ENCODE measurements at regions not wholly inside any gene's neighbourhood (a gene's known extent, or its start where the extent isn't known, plus 50 kb on each side); places are given as distances from the start of the nearest gene placed in this dataset.

DNA sequence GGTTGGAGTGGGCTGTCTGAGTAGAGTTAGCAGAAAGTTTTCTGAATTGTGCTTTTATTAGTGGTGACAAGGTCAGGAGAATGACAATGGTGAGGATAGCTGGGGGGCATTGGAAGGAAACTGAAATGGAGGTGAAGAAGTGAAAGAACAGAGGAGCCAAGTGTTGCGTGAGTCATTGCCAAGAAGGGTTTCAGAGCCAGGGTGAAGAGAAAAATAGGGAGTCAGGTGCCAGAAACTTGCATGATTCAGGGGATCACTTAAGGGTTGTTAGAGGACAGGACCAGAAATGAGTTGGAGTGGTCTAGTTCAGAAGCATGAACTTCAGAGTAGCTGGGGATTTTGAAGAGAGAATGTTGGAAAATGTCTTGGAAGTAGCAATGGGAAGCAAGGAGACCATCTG is 86.0 kb upstream of the GALNT15 start:
- no peak overlapping the region for H3K4me3 ChIP-seq (ENCODE audit: low read depth, low read length)
- TF ChIP-seq, protein P1, sequence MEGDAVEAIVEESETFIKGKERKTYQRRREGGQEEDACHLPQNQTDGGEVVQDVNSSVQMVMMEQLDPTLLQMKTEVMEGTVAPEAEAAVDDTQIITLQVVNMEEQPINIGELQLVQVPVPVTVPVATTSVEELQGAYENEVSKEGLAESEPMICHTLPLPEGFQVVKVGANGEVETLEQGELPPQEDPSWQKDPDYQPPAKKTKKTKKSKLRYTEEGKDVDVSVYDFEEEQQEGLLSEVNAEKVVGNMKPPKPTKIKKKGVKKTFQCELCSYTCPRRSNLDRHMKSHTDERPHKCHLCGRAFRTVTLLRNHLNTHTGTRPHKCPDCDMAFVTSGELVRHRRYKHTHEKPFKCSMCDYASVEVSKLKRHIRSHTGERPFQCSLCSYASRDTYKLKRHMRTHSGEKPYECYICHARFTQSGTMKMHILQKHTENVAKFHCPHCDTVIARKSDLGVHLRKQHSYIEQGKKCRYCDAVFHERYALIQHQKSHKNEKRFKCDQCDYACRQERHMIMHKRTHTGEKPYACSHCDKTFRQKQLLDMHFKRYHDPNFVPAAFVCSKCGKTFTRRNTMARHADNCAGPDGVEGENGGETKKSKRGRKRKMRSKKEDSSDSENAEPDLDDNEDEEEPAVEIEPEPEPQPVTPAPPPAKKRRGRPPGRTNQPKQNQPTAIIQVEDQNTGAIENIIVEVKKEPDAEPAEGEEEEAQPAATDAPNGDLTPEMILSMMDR (IDR thresholded peaks at IDR 0.05; ENCODE audit: insufficient read depth, low read length, severe bottlenecking) = no peak
- FAIRE-seq = no peak
- peaks cover 3% of the 10 kb centered on the region for H3K27me3 ChIP-seq (ENCODE audit: control insufficient read depth, insufficient read depth, low read length)
- no peaks in the 10 kb centered on the region for H3K36me3 ChIP-seq (ENCODE audit: control insufficient read depth, insufficient read depth, low read length)
- DNase-seq (ENCODE audit: low read depth) = no peak

DNA sequence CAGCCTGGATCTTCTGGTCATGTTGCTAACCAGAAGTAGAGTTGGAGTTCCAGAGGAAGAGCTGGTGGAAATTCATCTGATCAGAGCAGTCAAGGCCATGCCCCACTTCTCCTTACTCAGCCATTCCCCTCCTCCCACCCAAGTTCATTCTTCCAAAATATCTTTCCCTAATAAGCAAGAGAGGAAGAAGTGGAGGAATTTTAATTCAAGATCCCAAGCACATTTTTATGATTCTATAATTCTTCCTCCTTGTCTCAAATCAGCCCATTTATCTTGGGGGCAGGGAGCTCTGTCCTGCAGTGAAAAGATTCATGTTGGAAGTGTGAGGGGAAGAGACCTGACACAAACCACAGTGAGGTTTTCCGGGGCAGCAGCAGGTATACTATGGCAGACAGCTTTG is 85.0 kb upstream of the GALNT15 start:
- TF ChIP-seq, protein P1 (IDR thresholded peaks at IDR 0.05; ENCODE audit: insufficient read depth, low read length, severe bottlenecking) = no peak
- FAIRE-seq (no peak), DNase-seq (ENCODE audit: low read depth) (no peak)
- H3K27me3 ChIP-seq (ENCODE audit: control insufficient read depth, insufficient read depth, low read length) = peaks cover 3% of the 10 kb centered on the region
- H3K36me3 ChIP-seq (ENCODE audit: control insufficient read depth, insufficient read depth, low read length) = no peaks in the 10 kb centered on the region
- no peak overlapping the region for H3K4me3 ChIP-seq (ENCODE audit: low read depth, low read length)

DNA sequence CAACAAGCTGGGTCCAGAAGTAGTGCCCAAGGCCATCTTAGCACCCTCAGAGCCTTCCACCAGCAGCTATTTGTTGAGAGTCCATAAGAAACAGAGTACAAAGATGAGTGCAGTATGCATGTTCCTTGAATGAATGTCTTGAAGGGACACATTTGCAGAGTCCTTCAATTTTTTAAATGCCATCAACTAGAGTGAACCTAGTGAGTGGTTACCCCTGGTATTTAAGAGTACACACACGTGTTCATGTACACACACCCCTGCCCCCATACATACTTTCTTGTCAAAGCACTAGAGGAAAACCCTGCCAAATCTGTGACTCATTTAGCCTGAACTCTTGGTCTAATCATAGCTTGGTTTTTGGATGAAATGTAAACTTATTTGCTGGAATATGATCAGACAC is 84.5 kb upstream of the GALNT15 start:
- no peaks in the 10 kb centered on the region for H3K36me3 ChIP-seq (ENCODE audit: control insufficient read depth, insufficient read depth, low read length)
- TF ChIP-seq, protein P1 (IDR thresholded peaks at IDR 0.05; ENCODE audit: insufficient read depth, low read length, severe bottlenecking) = no peak
- peaks cover 3% of the 10 kb centered on the region for H3K27me3 ChIP-seq (ENCODE audit: control insufficient read depth, insufficient read depth, low read length)
- DNase-seq (ENCODE audit: low read depth) (peak; percentile 92), FAIRE-seq (no peak)
- H3K4me3 ChIP-seq (ENCODE audit: low read depth, low read length) = no peak overlapping the region

DNA sequence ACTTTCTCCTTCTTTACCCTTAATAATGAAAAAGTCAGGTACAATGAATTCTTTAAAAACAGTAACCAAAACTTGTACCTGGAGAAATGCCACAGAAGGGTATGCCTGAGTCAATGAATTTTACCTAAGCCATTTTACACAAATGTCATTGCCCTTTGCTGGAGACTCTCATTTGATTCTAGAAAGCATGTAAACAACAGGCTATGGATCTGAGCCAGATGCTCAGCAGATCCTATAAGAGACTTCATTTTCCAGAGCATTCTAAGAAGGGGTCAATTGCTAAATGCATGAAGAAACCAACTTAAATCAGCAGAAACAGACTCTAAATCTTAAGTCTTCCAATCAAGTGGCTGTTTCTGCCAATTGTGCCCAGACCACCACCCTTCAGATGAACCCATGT is 83.8 kb upstream of the GALNT15 start:
- FAIRE-seq (no peak), DNase-seq (ENCODE audit: low read depth) (no peak)
- H3K36me3 ChIP-seq (ENCODE audit: control insufficient read depth, insufficient read depth, low read length) = no peaks in the 10 kb centered on the region
- TF ChIP-seq, protein P1 (IDR thresholded peaks at IDR 0.05; ENCODE audit: insufficient read depth, low read length, severe bottlenecking) = no peak
- no peak overlapping the region for H3K4me3 ChIP-seq (ENCODE audit: low read depth, low read length)
- H3K27me3 ChIP-seq (ENCODE audit: control insufficient read depth, insufficient read depth, low read length) = peaks cover 3% of the 10 kb centered on the region

DNA sequence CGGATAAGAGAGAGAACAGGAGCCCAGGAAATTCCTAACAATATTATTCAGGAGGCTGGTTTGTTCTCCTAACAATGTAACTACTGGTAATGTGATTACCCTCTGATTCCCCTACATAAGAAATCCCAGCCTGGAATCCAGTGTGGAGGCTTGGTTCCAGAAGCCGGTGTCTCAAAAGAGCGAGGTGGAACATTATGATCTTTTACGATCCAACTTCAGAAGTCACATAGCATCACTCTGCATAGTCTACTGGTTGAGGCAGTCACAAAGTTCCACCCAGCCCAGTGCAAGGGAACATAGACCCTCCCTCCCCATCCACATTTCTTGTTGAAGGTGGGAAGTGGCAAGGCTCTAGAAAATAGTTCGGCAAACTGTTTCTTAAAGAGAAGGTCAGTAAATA is 81.6 kb upstream of the GALNT15 start:
- no peak overlapping the region for H3K4me3 ChIP-seq (ENCODE audit: low read depth, low read length)
- FAIRE-seq (no peak), DNase-seq (ENCODE audit: low read depth) (no peak)
- TF ChIP-seq, protein P1 (IDR thresholded peaks at IDR 0.05; ENCODE audit: insufficient read depth, low read length, severe bottlenecking) = no peak
- H3K27me3 ChIP-seq (ENCODE audit: control insufficient read depth, insufficient read depth, low read length) = no peaks in the 10 kb centered on the region
- H3K36me3 ChIP-seq (ENCODE audit: control insufficient read depth, insufficient read depth, low read length) = no peaks in the 10 kb centered on the region
